HG02588 (cell line): ENCODE measurements at regions not wholly inside any gene's neighbourhood (a gene's known extent, or its start where the extent isn't known, plus 50 kb on each side); places are given as distances from the start of the nearest gene placed in this dataset.
"Not testable (repeated sequence)": the region's sequence is repeated elsewhere in the genome, so short reads cannot be mapped to it uniquely, and the experiment has no call there.

ENCODE experiments used
- ATAC-seq: cut with Tn5 transposase; IDR thresholded peaks from one replicate; pipeline ENCODE4 v1.9.1; 2021; ENCODE audit warnings: mild to moderate bottlenecking, moderate library complexity; ENCODE audit not compliant: unreplicated experiment

- ATAC-seq: not testable (repeated sequence)
Measured at GRCh38 chr9:61953108-61953507, 763.3 kb downstream of the SPATA31A7 start.

- ATAC-seq: not testable (repeated sequence)
Measured at GRCh38 chr9:61971635-61972034, 781.8 kb downstream of the SPATA31A7 start.

GRCh38 chr9:61974501-61974900 is 784.7 kb downstream of the SPATA31A7 start:
- not testable (repeated sequence) for ATAC-seq

DNA sequence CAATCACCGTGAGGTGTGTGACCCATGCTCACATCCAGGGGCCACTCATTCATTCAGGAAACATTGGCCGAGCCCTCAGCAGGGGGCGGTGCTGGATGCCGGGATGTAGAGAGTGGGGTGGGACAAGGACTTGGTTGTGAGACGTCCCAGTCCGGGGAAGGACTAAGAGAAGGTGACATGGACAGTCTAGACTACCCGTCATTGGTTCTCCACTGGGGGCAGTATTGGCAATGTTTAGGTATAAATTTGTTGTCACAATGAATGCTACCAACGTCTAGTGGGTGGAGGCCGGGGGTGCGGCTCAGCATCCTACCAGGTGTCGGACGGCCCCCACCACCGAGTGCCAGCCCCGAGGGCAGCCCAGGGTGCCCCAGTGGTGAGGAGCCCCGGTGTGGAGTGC is 786.5 kb downstream of the SPATA31A7 start:
- not testable (repeated sequence) for ATAC-seq

DNA sequence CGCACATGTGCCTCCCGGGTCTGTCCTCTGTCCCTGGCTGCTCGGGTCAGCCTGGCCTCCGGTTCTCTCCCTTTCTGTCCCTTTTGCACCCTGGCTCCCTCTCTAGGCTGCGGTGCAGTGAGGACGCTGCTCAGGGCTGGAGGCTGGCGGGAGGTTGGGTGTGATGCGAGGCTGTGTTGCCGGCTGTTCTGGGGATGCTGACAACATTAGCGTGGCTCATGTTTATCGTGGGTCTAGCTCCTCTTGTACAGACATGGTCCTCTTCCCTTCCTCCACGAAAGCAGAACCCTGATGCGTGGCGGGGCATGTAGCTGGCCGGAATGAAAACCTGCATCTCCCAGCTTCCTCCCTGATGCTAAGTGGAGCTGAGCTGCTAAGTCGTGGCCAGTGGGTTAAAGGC is 792.9 kb downstream of the SPATA31A7 start:
- ATAC-seq: not testable (repeated sequence)

- not testable (repeated sequence) for ATAC-seq
Measured at GRCh38 chr9:61983441-61983840, 793.6 kb downstream of the SPATA31A7 start.

DNA sequence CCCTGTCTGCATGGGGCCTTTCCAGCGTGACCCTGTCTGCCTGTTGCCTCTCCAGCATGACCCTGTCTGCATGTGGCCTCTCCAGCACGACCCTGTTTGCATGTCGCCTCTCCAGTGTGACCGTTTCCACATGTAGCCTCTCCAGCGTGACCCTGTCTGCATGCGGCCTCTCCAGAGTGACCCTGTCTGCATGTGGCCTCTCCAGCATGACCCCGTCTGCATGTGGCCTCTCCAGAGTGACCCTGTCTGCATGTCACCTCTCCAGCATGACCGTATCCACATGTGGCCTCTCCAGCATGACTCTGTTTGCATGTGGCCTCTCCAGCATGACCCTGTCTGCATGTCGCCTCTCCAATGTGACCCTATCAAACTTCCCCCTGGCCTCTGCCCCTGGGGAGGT is 794.1 kb downstream of the SPATA31A7 start:
- ATAC-seq: not testable (repeated sequence)

DNA sequence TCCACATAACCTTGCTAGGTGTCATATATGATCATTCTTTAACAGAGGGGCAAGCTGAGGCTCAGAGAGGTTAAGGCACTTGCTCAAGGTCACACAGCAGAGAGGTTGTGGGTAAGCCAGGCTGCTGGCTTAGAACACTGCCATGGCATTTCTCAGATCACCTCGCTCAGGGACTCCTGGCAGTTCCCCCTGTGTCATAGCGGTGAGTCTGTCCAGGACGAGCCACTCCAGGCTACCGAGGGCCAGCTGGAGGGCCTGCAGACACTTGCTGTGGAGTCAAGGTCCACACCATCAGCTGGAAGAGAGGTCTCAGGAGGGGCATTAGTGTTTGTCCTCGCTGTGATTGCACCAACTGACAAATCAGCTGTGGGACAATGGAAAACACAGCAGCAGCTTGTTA is 794.7 kb downstream of the SPATA31A7 start:
- ATAC-seq: not testable (repeated sequence)

DNA sequence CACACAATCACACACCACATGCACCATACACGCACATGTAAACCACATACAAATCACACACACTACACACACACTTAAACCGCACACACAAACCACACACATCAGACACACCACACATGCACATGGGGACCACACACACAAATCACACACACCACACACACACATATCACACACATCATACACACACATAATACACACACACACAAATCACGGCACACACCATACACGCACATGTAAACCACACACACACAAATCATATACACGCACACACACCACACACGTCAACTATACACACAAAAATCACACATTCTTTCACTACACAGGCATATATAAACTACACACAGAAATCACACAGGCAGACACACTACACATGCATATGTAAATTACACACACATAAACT is 802.3 kb downstream of the SPATA31A7 start:
- not testable (repeated sequence) for ATAC-seq

- ATAC-seq: not testable (repeated sequence)
Measured at GRCh38 chr9:62032441-62032840, 842.6 kb downstream of the SPATA31A7 start.

DNA sequence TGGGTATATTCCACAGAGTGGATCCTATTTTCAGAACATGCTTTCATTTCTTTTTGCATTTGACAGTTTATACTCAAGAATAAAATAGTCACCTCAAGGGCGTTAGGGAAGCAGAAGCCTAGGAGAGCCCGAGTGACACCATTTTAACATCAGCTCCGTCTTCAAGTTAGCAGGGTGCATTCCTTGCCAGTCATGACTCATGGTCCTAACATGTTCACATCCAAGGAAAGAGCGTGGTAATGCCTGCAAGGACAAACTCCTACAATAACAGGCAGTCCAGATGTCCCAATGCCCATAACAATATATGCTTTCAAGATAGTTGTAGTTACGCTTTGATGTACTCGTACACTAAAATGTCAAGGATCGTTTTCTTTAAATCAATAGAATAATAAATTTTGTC is 848.4 kb downstream of the SPATA31A7 start:
- ATAC-seq: not testable (repeated sequence)

DNA sequence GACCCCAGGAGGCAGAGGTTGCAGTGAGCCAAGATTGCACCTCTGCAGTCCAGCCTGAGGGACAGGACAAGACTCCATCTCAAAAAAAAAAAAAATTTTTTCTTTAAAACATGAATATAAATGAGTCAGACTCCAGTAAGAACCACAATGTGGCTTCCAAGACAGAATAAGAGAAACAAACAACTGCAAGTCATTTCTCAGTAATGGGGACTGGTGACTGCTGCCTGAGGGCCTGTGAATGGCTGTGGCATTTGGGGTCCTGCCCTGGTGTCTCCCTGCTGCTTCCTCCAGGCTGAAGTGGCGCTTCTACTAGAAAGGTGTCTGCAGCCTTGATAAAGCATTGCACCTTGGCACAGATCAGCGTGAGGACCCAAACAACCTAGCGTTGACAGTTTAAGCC is 868.3 kb downstream of the SPATA31A7 start:
- ATAC-seq: not testable (repeated sequence)

- not testable (repeated sequence) for ATAC-seq
Measured at GRCh38 chr9:62071043-62071442, 881.2 kb downstream of the SPATA31A7 start.

DNA sequence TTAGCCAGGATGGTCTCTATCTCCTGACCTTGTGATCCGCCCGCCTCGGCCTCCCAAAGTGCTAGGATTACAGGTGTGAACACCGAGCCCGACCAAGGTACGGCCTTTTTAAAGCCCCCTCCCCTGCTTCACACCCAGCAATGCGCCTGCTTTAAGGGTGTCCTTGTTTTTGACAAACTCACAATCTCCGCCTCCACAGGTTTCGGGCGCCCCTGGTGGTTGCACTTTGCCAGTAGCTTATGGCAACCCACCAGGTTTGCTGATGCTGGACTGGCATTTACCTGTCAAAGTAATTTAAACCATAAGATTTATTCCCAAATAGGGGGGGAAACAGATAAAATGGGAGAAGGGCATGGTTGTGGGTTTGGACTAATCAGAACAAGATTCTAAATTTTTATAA is 883.6 kb downstream of the SPATA31A7 start:
- not testable (repeated sequence) for ATAC-seq

DNA sequence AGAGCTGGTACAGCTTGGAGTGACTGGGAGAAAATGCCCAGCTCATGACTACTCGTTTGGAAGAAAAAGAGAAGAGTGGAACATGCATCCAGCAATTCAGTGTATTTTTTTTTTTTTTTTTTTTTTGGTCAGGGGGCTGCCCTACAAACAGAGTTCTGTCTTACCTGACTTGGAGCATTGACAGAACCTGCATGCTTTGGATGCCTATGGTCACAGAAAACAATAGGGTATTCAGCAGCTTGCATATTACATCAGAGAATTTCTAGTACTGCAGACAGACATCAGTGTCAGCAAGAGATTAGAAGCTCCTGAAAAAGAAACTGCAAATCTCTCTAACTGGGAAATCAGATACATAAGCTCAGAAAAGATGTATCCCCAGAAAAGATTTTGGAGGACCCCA is 894.4 kb downstream of the SPATA31A7 start:
- ATAC-seq: not testable (repeated sequence)

- ATAC-seq: not testable (repeated sequence)
Measured at GRCh38 chr9:62095714-62096345, 906.0 kb downstream of the SPATA31A7 start.

DNA sequence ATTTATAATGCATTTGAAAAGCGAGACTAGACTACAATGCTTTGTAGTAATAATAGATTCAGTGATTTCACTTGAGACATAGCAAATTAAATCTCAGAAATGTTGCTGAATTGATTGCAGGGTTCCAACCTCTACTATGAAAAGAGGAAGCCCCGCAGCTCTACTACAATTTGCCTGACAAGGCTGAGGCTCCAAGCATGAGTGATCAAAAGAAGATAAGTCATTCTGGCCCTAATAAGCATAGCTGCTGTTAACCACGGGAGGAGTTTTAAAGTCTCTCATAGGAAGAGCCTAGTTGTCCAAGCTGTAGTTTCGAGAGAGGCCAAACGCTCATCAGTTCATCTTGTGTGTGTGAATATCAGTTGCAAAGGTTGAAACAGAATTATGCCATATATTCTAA is 920.6 kb downstream of the SPATA31A7 start:
- ATAC-seq: not testable (repeated sequence)

- not testable (repeated sequence) for ATAC-seq
Measured at GRCh38 chr9:62116951-62117640, 927.3 kb downstream of the SPATA31A7 start.

DNA sequence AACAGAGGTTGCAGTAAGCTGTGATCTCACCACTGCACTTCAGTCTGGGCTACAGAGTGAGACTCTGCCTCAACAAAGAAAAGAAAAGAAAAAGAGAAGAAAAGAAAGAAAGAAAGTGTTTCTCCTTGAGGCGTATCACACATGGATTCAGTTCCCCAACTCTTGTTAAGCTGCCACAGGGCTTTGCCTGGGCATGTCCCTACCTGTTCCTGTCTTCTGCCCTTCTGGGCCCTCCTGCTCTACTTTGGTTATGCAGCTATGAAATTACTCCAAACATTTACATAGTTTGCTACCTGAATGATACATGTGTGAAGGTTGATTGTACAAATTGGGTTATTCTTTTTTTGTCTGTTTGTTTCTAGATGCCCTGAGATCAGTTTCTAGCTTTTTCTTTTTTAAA is 929.8 kb downstream of the SPATA31A7 start:
- ATAC-seq: peak; percentile 57

DNA sequence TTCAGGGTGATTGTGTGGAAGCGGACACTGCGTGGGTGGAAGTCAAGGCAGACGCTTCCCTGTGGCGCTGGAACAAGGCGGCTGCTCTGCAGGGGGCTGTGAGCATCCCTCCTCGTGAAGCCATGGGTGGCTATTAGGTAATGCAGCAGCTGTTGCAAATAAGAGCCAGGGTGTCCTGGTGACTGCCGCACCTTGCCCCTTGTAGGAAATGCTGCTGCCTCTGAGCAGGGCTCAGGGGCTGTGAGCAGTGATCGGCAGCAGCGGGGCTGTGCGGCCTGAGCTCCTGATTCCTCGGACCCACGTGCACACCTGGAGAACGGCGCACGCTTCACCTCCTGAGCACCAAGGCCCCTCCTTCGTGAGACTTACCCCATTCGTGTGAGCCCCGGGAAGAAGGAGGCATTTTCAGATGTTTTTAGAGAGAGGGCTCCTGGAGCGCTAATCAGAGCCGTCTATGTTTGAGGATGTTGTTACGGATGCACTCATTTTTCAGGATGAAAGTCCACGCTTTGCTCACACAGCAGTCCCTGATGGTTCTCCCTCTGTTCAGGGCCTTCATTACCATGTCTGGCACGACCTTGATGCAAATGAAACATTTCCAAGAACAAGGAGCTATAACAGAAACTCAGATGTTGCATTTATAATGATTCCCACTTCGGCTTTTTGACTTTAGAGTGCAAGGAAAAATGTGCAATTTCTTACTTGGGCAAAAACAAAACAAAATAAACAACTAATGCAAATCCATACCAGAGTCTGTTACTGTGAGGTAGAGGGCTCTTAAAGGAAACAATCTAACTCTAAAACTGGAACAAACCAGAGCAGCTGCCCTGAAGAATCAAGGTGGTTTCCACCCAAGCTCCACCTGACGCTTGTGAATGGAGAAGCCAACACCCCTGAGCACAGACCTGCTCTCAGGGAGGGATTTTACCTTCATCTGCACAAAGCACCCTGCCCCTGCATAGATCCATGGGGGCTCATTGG is 936.1 kb downstream of the SPATA31A7 start:
- ATAC-seq: not testable (repeated sequence)

GRCh38 chr9:62135022-62135421 is 945.2 kb downstream of the SPATA31A7 start:
- not testable (repeated sequence) for ATAC-seq
